ENCODE measurements at regions not wholly inside any gene's neighbourhood (a gene's known extent, or its start where the extent isn't known, plus 50 kb on each side); places are given as distances from the start of the nearest gene placed in this dataset.

- intact Hi-C loops (cut with DNase I): no loop called here
- no peak for DNase-seq (ENCODE audit: low spot score)
Measured at GRCh38 chr12:3925621-3926020, 52.4 kb upstream of the PARP11 start.

DNA sequence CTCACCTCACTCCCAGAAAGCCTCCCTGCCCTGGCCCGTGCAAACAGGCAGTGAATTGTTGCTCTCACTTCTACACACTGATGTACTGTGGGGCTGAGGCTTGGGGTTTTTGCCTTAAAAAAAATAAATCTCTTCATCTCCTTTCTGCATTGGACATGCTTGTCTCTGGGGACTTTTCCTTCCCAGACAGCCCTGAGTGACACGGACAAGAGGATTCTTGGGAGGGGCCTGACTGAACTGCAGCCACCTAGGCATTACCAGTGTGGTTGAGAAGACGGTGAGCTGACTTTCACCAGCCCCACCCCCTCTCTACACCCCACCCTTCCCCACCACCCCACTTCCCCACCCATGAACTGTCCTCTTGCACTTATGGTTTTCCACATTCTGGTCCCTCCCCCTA lies 51.6 kb upstream of the PARP11 start:
- intact Hi-C loops (cut with DNase I): no loop called here
- no peak for DNase-seq (ENCODE audit: low spot score)

DNA sequence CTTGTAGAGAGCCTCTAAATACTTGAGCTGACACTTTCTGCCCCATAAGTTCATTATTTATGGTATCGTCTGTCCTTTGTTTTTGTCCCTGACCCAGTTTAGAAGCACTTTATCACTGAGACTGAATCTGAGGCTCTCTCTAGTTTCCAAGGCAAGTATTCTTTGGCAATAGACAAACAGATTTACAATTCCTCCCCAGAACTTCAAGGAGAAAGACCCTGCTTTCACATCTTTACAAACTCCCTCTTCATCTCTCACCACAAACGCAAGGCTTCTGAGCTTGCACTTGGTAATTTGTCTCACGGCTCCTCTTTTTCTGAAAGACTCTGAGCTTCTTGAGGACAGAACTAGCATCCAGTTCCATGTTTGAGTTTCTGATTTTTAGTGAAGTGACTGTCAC lies 49.8 kb upstream of the PARP11 start:
- DNase-seq (ENCODE audit: low spot score): no peak
- intact Hi-C loops (cut with DNase I): no loop called here
